A673 (cell line): ENCODE measurements at regions not wholly inside any gene's neighbourhood (a gene's known extent, or its start where the extent isn't known, plus 50 kb on each side); places are given as distances from the start of the nearest gene placed in this dataset.

ENCODE experiments used
- EZH2 ChIP-seq: fragments of 200-600 bp; sonication (generic); IDR thresholded peaks from 2 replicates; pipeline ENCODE4 v1.6.1; 2017; ENCODE audit warnings: borderline replicate concordance, low read depth, mild to moderate bottlenecking, mixed read lengths, antibody characterized with exemption, low read length; ENCODE audit not compliant: poor library complexity, severe bottlenecking
- TF ChIP-seq, protein P1 (sequence below): fragments of 300-800, 200-600 bp; sonication (generic); conservative IDR thresholded peaks from 2 replicates; pipeline ENCODE4 v1.5.1; 2017; ENCODE audit warnings: low read depth, mild to moderate bottlenecking, antibody characterized with exemption, low read length, moderate library complexity, mixed read lengths

DNA sequence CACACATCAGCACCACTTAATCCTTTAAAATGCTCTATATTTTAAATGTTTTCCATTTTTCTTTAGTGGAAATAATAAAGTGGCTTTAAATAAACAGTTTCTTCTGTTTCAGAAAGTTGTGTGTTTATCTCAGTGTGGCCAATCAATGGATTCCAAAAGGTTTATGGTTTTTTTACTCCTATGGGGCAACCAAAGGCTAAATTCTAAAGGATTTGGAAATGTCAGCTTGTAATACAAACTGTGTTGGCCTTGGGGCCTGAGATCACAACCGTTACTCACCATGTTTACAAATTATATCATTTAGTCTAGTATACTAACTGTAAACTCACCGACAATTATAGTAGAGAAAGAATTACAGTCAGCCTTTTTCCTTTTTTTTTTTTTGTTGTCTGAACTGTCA, 827.2 kb downstream of the EPHA4 start:
- TF ChIP-seq, protein P1, sequence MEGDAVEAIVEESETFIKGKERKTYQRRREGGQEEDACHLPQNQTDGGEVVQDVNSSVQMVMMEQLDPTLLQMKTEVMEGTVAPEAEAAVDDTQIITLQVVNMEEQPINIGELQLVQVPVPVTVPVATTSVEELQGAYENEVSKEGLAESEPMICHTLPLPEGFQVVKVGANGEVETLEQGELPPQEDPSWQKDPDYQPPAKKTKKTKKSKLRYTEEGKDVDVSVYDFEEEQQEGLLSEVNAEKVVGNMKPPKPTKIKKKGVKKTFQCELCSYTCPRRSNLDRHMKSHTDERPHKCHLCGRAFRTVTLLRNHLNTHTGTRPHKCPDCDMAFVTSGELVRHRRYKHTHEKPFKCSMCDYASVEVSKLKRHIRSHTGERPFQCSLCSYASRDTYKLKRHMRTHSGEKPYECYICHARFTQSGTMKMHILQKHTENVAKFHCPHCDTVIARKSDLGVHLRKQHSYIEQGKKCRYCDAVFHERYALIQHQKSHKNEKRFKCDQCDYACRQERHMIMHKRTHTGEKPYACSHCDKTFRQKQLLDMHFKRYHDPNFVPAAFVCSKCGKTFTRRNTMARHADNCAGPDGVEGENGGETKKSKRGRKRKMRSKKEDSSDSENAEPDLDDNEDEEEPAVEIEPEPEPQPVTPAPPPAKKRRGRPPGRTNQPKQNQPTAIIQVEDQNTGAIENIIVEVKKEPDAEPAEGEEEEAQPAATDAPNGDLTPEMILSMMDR: no peak
- TF ChIP-seq EZH2: no peak
